Putamen (tissue), 1 donor: ENCODE measurements at regions not wholly inside any gene's neighbourhood (a gene's known extent, or its start where the extent isn't known, plus 50 kb on each side); places are given as distances from the start of the nearest gene placed in this dataset.
"Not testable (repeated sequence)": the region's sequence is repeated elsewhere in the genome, so short reads cannot be mapped to it uniquely, and the experiment has no call there.

Experiments used
- DNase-seq: peaks from one replicate; pipeline ENCODE4 v3.0.0-alpha.2; 2016; ENCODE audit warnings: low spot score

DNA sequence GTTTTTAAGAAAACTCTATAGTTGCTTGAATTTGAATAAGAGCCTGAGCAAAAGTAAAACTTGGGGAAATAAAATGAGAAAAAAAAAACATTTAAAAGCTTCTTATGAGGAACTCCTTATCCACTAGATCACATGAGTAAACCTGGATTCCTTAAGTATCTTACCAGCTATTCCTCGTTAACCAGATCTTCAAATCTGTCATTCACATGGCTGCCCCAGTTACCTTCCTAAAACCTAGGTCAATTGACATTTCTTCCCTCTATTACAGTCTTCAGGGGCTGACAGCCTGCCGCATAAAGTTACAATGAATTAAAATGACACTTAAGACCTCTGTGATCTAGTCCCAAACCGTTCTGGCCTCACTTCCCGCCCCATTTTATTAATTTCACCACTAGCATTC, 583.6 kb downstream of the NR2F2 start:
- no peak for DNase-seq

DNA sequence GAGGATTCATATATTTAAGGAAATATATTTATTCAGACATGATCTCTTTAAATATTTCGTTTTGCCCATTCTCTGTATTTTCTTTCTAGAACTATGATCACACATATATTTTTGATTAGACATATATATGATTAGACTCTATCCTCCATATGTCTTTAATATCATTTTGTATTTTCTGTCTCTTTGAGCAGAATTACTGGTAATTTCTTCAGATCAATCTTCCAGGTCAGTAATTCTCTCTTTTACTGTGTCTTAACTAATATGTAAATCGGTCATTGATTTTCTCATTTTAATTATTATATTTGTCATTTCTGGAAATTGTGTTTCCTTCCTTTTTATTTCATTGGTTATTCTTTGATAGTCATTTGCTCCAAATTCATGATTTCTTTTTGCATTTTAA, 586.2 kb downstream of the NR2F2 start:
- no peak for DNase-seq

- no peak for DNase-seq
Observed at GRCh38 chr15:96924570-96924969, 594.1 kb downstream of the NR2F2 start.

GRCh38 chr15:96947296-96948229, 617.1 kb downstream of the NR2F2 start:
- no peak for DNase-seq

DNA sequence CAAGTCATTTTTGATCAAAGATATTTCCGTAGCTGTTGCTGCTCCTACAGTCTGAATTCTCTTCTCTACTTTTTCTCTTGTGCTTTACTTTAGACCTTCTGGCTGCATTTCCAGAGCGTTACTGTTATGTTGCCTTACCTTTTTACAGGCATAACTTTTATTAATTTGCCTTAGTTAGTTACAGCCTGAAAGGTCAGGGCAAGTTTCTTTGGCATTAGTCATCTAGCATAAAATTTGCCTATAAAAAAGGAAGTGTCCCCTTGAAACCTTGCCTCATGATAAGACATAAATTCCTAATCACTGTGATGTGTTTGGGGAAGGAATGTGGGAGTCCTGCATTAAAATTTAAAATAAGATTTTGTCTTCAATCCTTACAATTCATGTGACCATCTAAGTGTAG, 618.5 kb downstream of the NR2F2 start:
- DNase-seq, result no peak

DNA sequence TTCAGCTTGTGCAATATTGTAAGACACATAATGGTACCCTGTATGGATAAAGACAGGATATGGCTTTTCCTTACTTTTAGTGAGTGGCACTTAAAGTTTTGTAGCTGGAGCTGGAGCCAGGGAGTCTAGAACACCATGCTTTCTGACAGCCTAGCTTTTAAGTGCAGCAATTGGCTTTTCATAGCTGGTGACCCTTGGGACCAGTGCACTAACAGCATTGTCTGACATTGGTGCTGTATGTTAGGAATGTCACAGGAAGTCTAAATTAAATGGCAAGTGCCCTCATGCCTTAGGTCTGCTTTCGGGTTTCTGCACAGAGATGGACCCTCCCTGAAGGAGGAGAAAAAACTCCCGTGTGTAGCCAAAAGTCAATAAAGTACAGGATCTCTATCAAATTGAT, 628.2 kb downstream of the NR2F2 start:
- no peak for DNase-seq

GRCh38 chr15:96959501-96959900, 629.0 kb downstream of the NR2F2 start:
- DNase-seq, result no peak

DNA sequence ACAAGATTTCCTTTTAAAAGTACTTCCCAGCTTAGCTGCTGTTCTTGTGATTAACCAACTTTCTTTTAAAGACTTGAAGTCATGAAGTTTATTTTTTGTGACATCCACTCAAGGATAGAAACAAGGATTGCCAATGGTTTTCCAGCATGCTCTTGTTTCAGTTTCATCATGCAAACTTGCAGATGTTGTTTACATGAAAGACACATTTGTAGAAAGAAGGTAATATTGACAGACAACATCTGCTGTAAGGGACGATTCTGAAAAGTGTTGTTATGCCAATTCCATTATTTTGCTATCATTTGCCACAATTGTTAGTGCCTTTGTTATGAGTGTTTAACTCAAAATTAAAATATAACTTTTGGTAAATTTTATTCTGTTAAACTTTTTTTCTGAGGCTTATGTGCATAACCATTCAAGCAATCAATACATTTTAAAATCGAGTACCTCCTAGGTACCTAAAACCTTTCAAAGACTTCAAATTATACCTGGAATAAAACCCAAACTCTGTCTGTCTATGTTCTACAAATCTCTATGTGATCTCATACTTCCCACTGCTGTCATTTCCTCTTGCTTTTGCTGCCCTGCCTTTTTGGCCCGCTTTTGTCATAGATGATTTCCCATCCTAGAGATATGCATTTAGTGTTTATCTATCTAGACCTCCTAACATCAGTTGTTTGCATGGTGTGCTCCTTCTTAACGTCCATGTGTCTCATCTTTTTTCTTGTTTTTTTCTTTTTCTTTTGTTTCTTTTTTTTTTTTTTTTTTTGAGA, 630.4 kb downstream of the NR2F2 start:
- DNase-seq, result no peak

DNA sequence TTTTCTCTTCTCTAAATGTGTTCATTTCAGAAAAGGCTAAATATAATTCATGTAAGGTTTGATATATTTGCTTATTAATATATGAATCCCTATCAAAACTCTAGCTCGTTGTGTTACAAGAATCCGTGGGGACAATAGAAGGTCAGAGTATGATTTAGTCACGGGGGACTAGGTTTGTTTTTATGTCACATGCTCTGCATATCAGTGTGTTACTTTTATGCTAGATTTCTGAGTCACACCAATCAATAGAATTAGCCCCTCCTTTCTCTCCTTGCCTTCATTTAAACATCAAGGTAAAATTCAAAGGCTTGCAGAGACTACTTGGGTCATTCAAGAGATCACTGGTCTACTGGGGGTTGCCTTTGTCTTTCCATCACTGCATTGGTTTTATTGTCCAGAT, 636.1 kb downstream of the NR2F2 start:
- no peak for DNase-seq

DNA sequence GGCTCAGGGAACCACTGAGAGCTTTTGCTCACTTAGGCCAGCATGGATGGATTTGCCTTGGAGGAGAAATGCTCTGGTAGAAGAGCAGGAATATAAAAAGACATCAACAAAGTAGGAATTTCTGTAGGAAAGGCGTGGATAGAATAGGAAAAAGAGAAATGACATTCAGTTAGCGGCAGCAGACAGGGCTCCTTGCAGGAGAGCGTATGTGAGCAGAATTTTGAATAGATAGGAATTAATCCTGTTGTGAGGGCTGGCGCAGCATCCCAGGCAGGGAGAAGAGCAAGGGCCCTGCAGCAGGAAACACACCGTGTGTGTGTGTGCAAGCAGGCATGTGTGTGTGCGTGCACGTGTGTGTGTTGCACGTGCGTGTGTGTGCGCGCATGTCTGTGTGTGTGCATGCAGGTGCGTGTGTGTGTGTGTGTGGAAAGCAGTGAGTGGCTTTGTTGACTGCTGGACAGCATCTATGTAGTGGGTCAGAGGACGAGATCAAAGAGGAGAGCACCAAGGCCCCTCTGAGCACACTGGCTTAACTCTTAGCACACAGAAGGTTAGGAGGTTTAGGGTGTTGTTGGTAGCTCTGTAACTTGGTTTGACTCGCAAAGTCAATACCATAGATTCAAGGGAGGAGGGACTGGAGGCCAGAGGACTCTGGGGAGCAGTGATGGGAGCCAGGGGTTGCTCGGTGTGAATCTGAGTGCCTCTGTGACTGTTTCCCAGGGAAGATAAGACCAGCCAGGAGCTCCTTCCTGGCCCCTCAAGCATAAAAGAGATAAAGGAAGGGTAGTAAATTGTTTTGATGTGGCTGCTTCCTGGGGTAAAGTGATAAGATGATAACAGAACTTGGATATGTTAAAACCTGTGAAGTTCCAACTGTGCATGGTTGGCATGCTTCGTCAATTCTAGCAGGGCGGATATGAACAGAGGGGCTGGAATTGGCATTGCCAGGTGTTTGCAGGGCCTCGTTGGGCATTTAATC, 639.5 kb downstream of the NR2F2 start:
- no peak for DNase-seq

- no peak for DNase-seq
Observed at GRCh38 chr15:96972201-96972600, 641.7 kb downstream of the NR2F2 start.

GRCh38 chr15:96974761-96975160, 644.3 kb downstream of the NR2F2 start:
- no peak for DNase-seq

DNA sequence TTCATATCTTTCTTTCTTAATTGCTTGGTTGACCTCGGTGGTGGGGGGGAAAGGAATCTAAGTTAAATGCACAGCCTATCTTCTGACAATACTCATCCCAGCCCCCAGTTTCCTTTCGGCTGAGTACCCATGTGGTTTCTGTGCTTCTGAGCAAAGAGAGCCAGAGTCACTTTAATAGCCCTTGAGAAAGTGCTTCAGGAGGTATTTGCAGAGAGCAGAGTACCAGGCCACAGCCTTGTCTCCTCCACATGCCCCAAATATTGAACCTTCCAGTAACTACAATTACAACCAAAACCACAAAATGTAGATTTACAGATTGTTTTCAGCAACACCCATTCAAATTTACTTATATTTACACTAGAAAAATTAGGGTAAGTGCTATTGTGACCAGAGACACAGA, 647.4 kb downstream of the NR2F2 start:
- no peak for DNase-seq

- no peak for DNase-seq
Observed at GRCh38 chr15:96978937-96979473, 648.5 kb downstream of the NR2F2 start.

- DNase-seq, result not testable (repeated sequence)
Observed at GRCh38 chr15:96984121-96984671, 653.7 kb downstream of the NR2F2 start.

DNA sequence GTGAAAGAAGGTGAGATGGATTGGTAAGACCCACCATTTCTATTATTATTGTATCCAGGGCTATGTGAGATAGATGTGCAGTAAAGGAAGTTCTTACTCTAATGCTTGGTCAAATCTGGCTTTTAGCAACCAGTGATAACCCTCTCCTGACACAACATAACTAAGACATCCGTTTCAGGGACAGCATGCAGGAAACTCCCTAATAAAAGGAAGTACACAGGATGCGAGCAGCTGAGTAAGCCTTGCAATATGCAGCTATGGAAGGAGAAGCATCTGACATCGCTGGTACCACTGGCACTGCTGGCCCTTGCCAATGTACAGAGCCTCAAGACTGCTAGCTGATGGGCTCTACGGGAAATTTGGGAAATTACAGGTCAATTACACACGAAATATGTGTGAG, 662.3 kb downstream of the NR2F2 start:
- DNase-seq, result no peak

DNA sequence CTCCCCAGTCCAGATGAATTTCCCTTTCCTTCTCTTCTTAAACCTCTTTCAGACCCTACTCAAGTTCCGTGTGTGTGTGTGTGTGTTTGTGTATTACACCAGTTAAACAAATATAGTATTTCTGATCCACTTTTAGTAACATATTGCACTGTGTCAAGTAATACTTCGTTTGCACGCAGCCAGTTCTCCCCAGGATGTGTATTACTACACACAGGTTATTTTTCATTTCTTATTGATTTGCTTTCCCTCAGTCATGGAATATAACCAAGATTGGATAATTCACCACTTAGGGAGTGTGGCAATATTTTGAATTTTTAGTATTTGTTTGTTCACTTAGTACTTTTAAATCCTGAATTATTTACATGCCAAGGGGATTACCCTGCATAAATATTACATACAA, 667.0 kb downstream of the NR2F2 start:
- no peak for DNase-seq

DNA sequence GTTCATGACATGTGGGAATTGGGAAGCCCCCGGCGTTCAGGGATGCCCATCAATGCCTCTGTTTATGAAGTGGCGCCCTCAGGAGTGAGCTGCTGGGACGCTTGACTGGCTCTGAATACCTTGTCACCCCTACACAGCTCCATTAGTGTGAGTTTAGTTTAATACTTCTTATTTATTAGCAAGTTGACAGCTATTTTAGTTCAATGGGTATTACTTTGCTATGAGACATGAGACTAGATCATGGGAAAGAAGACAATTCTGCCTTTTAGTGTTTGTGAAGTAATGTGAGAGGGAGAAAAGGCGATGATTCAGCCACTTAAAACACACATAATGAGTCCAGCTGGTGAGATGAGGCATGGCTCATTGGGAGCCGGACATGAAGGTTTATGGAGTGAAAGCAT, 678.5 kb downstream of the NR2F2 start:
- DNase-seq, result no peak

DNA sequence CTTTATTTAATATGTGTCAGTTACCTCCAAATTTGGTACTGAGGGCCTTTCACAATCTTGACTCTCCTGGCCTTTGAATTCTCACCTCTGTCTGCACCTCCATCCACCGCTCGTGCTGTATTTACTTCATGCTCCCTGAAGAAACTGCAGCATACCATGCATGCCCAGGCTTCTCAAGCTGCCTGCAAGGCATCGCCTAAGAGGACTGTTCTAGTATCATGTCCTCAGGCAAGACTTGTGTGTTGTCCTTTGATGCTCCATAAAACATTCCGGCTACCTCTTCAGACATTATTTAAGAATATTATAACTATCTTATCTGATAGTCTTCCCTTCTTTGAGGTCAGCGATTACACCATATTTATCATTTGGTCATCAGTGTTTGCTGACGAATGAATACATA, 682.5 kb downstream of the NR2F2 start:
- no peak for DNase-seq

- DNase-seq, result no peak
Observed at GRCh38 chr15:97013491-97013890, 683.0 kb downstream of the NR2F2 start.

GRCh38 chr15:97014001-97014400, 683.5 kb downstream of the NR2F2 start:
- no peak for DNase-seq

DNA sequence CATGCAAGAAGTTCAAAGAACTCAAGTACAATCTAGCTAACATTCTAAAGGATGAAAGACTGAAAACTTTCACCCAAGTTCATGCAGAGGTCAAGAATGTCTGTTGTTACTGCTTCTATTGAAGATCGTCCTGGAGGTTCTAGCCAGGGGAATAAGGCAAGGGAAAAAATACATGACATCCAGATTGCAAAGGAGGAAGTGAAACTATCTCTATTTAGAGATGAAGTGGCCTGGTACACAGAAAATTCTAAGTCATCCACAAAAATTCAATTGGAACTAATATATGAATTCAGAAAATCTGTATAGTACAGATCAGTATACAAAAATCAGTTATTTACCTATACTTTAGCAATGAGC, 693.0 kb downstream of the NR2F2 start:
- no peak for DNase-seq
